ENCODE measurements at regions not wholly inside any gene's neighbourhood (a gene's known extent, or its start where the extent isn't known, plus 50 kb on each side); places are given as distances from the start of the nearest gene placed in this dataset.
"Not testable (repeated sequence)": the region's sequence is repeated elsewhere in the genome, so short reads cannot be mapped to it uniquely, and the experiment has no call there.

DNA sequence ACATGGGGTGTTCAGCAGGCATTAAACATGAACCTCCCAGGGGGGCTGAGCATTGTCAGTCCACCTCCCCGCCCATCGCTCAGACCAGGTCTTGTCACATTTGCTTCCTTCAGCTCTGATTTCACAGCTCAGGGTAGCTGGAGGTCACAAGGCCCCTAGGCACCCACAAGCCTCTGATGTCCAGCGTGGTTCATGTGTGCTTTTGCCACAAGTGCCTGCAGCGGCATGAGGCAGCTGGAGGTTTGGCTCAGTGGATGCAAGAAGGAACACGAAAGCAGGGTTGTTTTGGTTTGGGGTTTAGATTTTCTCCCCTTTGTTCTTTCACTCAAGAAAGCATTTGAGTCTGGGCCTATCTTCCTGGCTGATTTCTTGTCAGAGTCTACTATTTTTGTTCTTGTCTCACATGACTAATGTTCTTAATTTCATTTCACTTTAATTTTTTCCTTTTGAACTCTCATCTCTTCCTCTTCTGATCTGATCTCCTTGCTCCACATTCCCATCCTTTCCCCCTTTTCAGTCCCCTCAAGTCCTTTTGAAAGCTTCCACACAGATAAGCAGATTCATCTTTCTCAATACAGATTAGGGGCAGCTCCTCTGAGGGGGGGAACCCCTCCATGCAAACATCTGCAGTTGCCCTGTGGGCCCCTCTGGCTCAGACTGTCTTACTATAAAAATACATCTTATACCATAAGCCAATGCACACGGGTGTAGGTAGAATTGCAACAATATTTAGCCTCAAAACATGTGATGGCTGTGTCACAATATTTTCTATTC lies 68.1 kb upstream of the CEP85L start:
- TF ChIP-seq EP300 (IDR thresholded peaks at IDR 0.05) (no peak), POLR2A (IDR thresholded peaks at IDR 0.05) (no peak)
- TF ChIP-seq, protein P1, sequence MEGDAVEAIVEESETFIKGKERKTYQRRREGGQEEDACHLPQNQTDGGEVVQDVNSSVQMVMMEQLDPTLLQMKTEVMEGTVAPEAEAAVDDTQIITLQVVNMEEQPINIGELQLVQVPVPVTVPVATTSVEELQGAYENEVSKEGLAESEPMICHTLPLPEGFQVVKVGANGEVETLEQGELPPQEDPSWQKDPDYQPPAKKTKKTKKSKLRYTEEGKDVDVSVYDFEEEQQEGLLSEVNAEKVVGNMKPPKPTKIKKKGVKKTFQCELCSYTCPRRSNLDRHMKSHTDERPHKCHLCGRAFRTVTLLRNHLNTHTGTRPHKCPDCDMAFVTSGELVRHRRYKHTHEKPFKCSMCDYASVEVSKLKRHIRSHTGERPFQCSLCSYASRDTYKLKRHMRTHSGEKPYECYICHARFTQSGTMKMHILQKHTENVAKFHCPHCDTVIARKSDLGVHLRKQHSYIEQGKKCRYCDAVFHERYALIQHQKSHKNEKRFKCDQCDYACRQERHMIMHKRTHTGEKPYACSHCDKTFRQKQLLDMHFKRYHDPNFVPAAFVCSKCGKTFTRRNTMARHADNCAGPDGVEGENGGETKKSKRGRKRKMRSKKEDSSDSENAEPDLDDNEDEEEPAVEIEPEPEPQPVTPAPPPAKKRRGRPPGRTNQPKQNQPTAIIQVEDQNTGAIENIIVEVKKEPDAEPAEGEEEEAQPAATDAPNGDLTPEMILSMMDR (IDR thresholded peaks at IDR 0.05) = no peak
- no peak overlapping the region for H3K27ac ChIP-seq
- WGBS, 2 donors = 63 to 77% methylated on average over 6 of the region's 6 CpGs

DNA sequence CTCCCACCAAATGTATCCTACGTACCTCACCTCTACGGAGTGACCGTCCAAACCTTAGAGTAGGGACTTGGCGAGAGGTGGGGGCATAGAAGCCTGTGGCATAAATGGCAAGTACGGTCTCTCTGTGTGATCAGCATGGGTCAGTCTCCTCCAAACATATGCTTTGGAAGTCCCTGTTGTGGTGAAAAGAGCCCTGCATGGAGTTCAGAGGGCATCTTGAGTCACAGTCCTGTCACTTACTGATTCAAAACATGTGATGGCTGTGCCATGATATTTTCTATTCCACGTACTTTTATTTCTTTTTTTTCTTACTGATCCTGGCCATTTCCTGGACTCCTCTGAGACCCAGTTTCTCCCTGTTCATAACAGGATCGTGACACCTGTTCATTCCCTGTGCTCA lies 67.5 kb upstream of the CEP85L start:
- Histone ChIP-seq H3K27me3 (no peaks in the 10 kb centered on the region), H3K9me3 (no peaks in the 10 kb centered on the region), H3K4me1 (peaks cover 0 to 12% (median 0%) of the 10 kb centered on the region in 4 donors), H3K36me3 (no peaks in the 10 kb centered on the region), H3K4me3 (no peak overlapping the region), H3K27ac (no peak overlapping the region)
- WGBS, 2 donors = 88 to 91% methylated on average over 7 of the region's 7 CpGs
- DNase-seq (ENCODE audit: low spot score in 2 of 2) = no peak
- TF ChIP-seq, protein P1 (IDR thresholded peaks at IDR 0.05) = no peak
- TF ChIP-seq EP300 (IDR thresholded peaks at IDR 0.05) = no peak

More for the DNA sequence above, 68.1 kb upstream of the CEP85L start:
- no peaks in the 10 kb centered on the region for H3K36me3 ChIP-seq
- H3K27me3 ChIP-seq = no peaks in the 10 kb centered on the region
- no peaks in the 10 kb centered on the region for H3K9me3 ChIP-seq
- no peak for DNase-seq (ENCODE audit: low spot score in 2 of 2)
- peaks cover 0 to 12% (median 0%) of the 10 kb centered on the region in 4 donors for H3K4me1 ChIP-seq
- H3K4me3 ChIP-seq = no peak overlapping the region

DNA sequence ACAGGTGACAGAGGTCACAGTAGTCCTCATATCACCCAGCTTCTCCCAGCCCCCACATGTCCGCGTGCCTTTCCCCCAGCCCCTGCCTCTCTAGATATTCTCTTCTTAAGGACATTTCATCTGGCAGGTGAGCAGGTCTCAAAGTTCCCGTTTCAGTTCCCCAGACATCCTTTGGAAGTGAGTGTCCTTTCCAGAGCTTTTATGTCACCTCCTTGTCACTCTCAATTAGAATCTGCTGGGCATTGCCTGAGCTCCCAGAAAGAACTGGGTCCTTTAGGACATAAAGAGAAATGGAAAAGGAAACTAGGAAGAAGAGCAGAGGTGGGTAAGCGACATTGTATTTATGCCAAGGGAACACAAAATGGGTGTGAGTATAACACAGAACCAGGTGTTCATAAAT lies 66.9 kb upstream of the CEP85L start:
- H3K36me3 ChIP-seq = no peaks in the 10 kb centered on the region
- H3K4me3 ChIP-seq = no peak overlapping the region
- DNase-seq (ENCODE audit: low spot score in 2 of 2) = no peak
- TF ChIP-seq, protein P1 (IDR thresholded peaks at IDR 0.05) = no peak
- TF ChIP-seq EP300 (IDR thresholded peaks at IDR 0.05) = no peak
- TF ChIP-seq POLR2A (IDR thresholded peaks at IDR 0.05) = no peak
- H3K9me3 ChIP-seq = no peaks in the 10 kb centered on the region
- peaks cover 0 to 10% (median 0%) of the 10 kb centered on the region in 4 donors for H3K4me1 ChIP-seq
- no peaks in the 10 kb centered on the region for H3K27me3 ChIP-seq
- 93 to 96% methylated on average over 4 of the region's 4 CpGs for WGBS, 2 donors
- no peak overlapping the region for H3K27ac ChIP-seq

DNA sequence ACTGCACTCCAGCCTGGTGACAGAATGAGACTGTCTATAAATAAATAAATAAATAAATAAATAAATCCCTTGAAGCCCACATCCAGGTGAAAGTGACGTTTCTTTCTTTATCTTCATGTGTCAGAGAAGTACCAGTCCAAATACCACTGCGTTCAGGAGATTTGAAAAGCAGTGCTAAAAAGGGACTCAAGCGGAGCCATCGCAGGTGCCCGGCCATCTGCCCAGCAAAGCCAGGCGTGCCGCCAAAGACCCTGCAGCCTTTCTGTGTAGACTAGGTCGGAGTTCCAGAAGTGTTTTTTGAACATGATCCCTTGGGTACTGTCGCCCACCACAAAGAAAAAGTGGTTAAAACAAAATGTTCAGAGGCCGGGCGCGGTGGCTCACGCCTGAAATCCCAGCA lies 65.7 kb upstream of the CEP85L start:
- no peak for DNase-seq (ENCODE audit: low spot score in 2 of 2)
- WGBS, 2 donors = 97 to 98% methylated on average over 13 of the region's 13 CpGs
- Histone ChIP-seq H3K36me3 (no peaks in the 10 kb centered on the region), H3K27ac (no peak overlapping the region), H3K9me3 (no peaks in the 10 kb centered on the region), H3K27me3 (no peaks in the 10 kb centered on the region), H3K4me1 (no peaks in the 10 kb centered on the region), H3K4me3 (no peak overlapping the region)
- TF ChIP-seq EP300 (IDR thresholded peaks at IDR 0.05) = no peak
- no peak for TF ChIP-seq POLR2A (IDR thresholded peaks at IDR 0.05)
- TF ChIP-seq, protein P1 (IDR thresholded peaks at IDR 0.05) = no peak

DNA sequence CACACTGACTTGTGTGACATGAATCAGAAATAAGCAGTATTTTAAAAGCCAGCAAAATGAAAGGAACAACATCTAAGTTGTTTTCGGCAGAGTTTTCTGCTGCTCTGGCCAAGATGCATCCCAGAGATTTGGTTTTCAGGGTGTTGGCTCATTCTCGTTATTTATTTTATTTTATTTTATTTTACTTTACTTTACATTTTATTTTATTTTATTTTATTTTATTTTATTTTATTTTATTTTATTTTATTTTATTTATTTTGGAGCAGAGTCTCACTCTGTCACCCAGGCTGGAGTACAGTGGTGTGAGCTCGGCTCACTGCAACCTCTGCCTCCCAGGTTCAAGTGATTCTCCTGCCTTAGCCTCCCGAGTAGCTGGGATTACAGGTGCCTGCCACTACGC lies 64.5 kb upstream of the CEP85L start:
- not testable (repeated sequence) for DNase-seq (ENCODE audit: low spot score in 2 of 2); H3K4me1 ChIP-seq; H3K27me3 ChIP-seq; H3K4me3 ChIP-seq; H3K36me3 ChIP-seq; H3K27ac ChIP-seq; H3K9me3 ChIP-seq
- 95% methylated on average over 5 of the region's 5 CpGs for WGBS, 2 donors
